Bronchial epithelial cell (primary cell): ENCODE measurements at regions not wholly inside any gene's neighbourhood (a gene's known extent, or its start where the extent isn't known, plus 50 kb on each side); places are given as distances from the start of the nearest gene placed in this dataset.

ENCODE experiments used
- DNase-seq: peaks from one replicate; pipeline ENCODE4 v3.0.0-alpha.2; 2010; ENCODE audit warnings: low read depth
- FAIRE-seq: peaks from 2 replicates; lab custom pipeline; 2011; peaks lifted over from hg19 to GRCh38; lab: Jason Lieb, UNC
- H3K27me3 ChIP-seq: 2 replicates; pipeline ENCODE4 v1.5.1; 2011; ENCODE audit warnings: low read length; ENCODE audit not compliant: control insufficient read depth, insufficient read depth
- H3K36me3 ChIP-seq: 2 replicates; pipeline ENCODE4 v1.5.1; 2011; ENCODE audit warnings: low read length; ENCODE audit not compliant: control insufficient read depth, insufficient read depth
- H3K4me3 ChIP-seq: 2 replicates; pipeline ENCODE4 v1.5.1; 2011; ENCODE audit warnings: mild to moderate bottlenecking, low read depth, low read length, control low read depth
- CTCF ChIP-seq: IDR thresholded peaks from 2 replicates; pipeline ENCODE4 v1.5.1; 2011; ENCODE audit warnings: mild to moderate bottlenecking, moderate library complexity, low read length, control low read depth, inconsistent platforms; ENCODE audit not compliant: insufficient read depth, severe bottlenecking

- FAIRE-seq (no peak), DNase-seq (no peak)
- no peak for TF ChIP-seq CTCF
- Histone ChIP-seq H3K27me3 (no peaks in the 10 kb centered on the region), H3K4me3 (no peak overlapping the region), H3K36me3 (no peaks in the 10 kb centered on the region)
Measured at GRCh38 chr16:7111265-7111664, 221.4 kb upstream of the RBFOX1 start.

- H3K4me3 ChIP-seq, result no peak overlapping the region
- TF ChIP-seq CTCF, result no peak
- no peaks in the 10 kb centered on the region for H3K36me3 ChIP-seq
- H3K27me3 ChIP-seq, result no peaks in the 10 kb centered on the region
- FAIRE-seq, result no peak
- no peak for DNase-seq
Measured at GRCh38 chr16:7107436-7107835, 225.2 kb upstream of the RBFOX1 start.

GRCh38 chr16:7103056-7103455, 229.6 kb upstream of the RBFOX1 start:
- H3K4me3 ChIP-seq, result no peak overlapping the region
- H3K36me3 ChIP-seq, result no peaks in the 10 kb centered on the region
- H3K27me3 ChIP-seq, result no peaks in the 10 kb centered on the region
- no peak for DNase-seq
- TF ChIP-seq CTCF, result no peak
- no peak for FAIRE-seq

DNA sequence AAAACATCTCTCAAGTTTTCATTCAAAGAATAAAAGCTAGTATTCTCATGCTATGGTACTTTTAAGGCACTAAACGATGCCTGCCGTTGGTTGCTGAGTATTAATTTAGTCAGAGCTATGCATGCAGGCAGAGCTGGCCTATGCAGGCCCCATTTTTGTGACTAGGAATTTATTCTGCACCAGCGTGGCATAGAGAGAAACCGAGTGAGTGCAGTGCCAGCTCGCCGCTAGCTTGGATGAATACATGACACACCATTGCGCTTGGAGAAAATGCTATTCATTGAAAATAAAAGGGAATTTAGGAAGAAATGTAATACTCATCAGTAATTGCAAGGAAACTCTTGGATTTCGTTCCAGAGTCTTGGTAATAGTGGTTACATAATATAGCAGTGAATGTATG, 231.6 kb upstream of the RBFOX1 start:
- FAIRE-seq, result no peak
- no peak for DNase-seq

GRCh38 chr16:7097518-7097917, 235.1 kb upstream of the RBFOX1 start:
- FAIRE-seq (no peak), DNase-seq (no peak)
- no peak for TF ChIP-seq CTCF
- no peaks in the 10 kb centered on the region for H3K36me3 ChIP-seq
- no peak overlapping the region for H3K4me3 ChIP-seq
- H3K27me3 ChIP-seq, result no peaks in the 10 kb centered on the region

More for the DNA sequence above, 231.6 kb upstream of the RBFOX1 start:
- H3K4me3 ChIP-seq, result no peak overlapping the region
- H3K36me3 ChIP-seq, result no peaks in the 10 kb centered on the region
- TF ChIP-seq CTCF, result no peak
- H3K27me3 ChIP-seq, result no peaks in the 10 kb centered on the region

GRCh38 chr16:7093511-7093910, 239.1 kb upstream of the RBFOX1 start:
- no peaks in the 10 kb centered on the region for H3K36me3 ChIP-seq
- FAIRE-seq, result no peak
- no peaks in the 10 kb centered on the region for H3K27me3 ChIP-seq

More at GRCh38 chr16:7093511-7093910, 239.1 kb upstream of the RBFOX1 start:
- no peak overlapping the region for H3K4me3 ChIP-seq
- DNase-seq, result no peak
- TF ChIP-seq CTCF, result no peak
